A673 (cell line): ENCODE measurements at regions not wholly inside any gene's neighbourhood (a gene's known extent, or its start where the extent isn't known, plus 50 kb on each side); places are given as distances from the start of the nearest gene placed in this dataset.

ENCODE experiments used
- BruUV-seq: library from RNA; stranded (reverse); fragments of 400-500 nt; replicated peaks from 2 replicates; lab custom pipeline; 2021; lab: Mats Ljungman, UMichigan
- CTCF ChIA-PET: fragments of 300-600 bp; sonication (Branson Sonifier 250); formaldehyde crosslinking; loops from one replicate; lab custom pipeline; 2022; ENCODE audit warnings: antibody characterized with exemption; lab: Charles Lee
- POLR2A ChIA-PET: fragments of 300-600 bp; sonication (Branson Sonifier 250); formaldehyde crosslinking; loops from one replicate; lab custom pipeline; 2022; ENCODE audit warnings: antibody characterized with exemption; ENCODE audit not compliant: low non-redundant PET; lab: Charles Lee
- DNase-seq: peaks from one replicate; pipeline ENCODE4 v3.0.0-alpha.2; 2015; ENCODE audit warnings: low spot score
- H3K27ac ChIP-seq: fragments of 200-600 bp; sonication (generic); 2 replicates; pipeline ENCODE4 v1.5.1; 2016; ENCODE audit warnings: mixed run types, low read depth, mild to moderate bottlenecking, mixed read lengths, antibody characterized with exemption, low read length; ENCODE audit not compliant: poor library complexity, severe bottlenecking
- H3K27me3 ChIP-seq: fragments of 200-600 bp; sonication (generic); replicated peaks from 2 replicates; pipeline ENCODE4 v1.6.1; 2017; ENCODE audit warnings: mixed run types, low read depth, mild to moderate bottlenecking, mixed read lengths, antibody characterized with exemption, low read length; ENCODE audit not compliant: insufficient read depth, poor library complexity
- H3K36me3 ChIP-seq: fragments of 200-600 bp; sonication (generic); 2 replicates; pipeline ENCODE4 v1.6.1; 2016; ENCODE audit warnings: mixed run types, mild to moderate bottlenecking, mixed read lengths, antibody characterized with exemption, low read length; ENCODE audit not compliant: insufficient read depth, poor library complexity, severe bottlenecking
- H3K4me1 ChIP-seq: fragments of 200-600 bp; sonication (generic); 2 replicates; pipeline ENCODE4 v1.6.1; 2017; ENCODE audit warnings: mixed run types, mild to moderate bottlenecking, mixed read lengths, antibody characterized with exemption, low read length; ENCODE audit not compliant: insufficient read depth, poor library complexity, severe bottlenecking
- H3K4me3 ChIP-seq: fragments of 200-600 bp; sonication (generic); 2 replicates; pipeline ENCODE4 v1.5.1; 2016; ENCODE audit warnings: low read depth, mixed run types, mild to moderate bottlenecking, mixed read lengths, low read length; ENCODE audit not compliant: poor library complexity, severe bottlenecking
- H3K9me3 ChIP-seq: fragments of 200-600 bp; sonication (generic); 2 replicates; pipeline ENCODE4 v1.6.1; 2016; ENCODE audit warnings: mixed run types, low read depth, mild to moderate bottlenecking, mixed read lengths, antibody characterized with exemption, low read length; ENCODE audit not compliant: poor library complexity, severe bottlenecking
- EZH2 ChIP-seq: fragments of 200-600 bp; sonication (generic); IDR thresholded peaks from 2 replicates; pipeline ENCODE4 v1.6.1; 2017; ENCODE audit warnings: borderline replicate concordance, low read depth, mild to moderate bottlenecking, mixed read lengths, antibody characterized with exemption, low read length; ENCODE audit not compliant: poor library complexity, severe bottlenecking
- intact Hi-C: fragments of 100-400 bp; cut with micrococcal nuclease; formaldehyde crosslinking; loops from one replicate; pipeline ENCODE4 v1.10.0; 2022; ENCODE audit not compliant: unreplicated experiment
- TF ChIP-seq, protein P1 (sequence below): fragments of 300-800, 200-600 bp; sonication (generic); conservative IDR thresholded peaks from 2 replicates; pipeline ENCODE4 v1.5.1; 2017; ENCODE audit warnings: low read depth, mild to moderate bottlenecking, antibody characterized with exemption, low read length, moderate library complexity, mixed read lengths

DNA sequence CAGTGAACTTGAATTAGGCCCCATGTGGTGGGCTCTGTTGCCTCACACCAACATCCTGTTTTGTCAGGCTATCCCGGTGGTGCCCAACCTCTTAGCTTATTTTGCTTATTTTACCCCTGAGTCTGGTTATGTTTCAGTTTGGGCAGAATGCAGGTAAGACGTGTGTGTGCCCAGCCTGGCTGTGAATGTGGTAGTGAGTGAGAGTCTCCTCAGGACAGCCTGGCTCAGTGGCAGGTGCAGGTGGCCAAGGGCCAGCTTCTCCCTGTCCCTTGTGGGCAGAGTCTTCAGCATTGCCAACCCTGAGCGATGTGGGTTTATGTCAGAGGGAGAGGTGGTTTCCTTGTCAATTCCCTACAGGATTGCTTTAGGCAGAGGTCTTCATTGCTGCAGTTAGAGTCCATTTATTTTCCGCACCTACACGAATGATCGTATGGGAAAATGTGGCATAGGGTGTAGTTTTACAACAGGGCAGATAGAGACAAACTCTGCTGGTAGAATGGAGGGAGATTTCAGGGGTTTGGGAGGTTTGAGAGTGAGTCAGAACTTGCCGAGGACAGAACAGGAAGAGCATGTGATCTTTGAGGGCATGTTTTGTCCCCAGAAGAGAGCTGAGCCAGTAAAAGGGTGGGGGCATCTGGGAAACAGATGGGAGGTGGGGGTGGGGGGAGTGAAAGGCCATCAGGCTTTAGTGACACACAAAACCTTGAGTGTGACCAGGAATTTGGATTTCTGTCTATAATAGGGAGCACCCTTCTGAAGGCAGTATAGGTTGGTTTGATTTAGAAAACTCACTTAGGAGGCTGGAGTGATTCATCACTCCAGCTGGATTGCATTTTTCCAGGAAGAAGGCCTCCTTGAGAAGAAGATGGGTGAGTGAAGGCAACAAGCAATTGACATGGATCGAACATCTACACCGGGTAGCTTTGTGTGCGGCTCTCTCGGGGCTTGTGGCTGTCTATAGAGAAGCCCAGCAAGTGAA is 156.2 kb upstream of the CELF4 start:
- Histone ChIP-seq H3K27me3 (peaks cover 4% of the 10 kb centered on the region), H3K4me3 (no peak overlapping the region), H3K9me3 (no peaks in the 10 kb centered on the region), H3K27ac (no peak overlapping the region), H3K36me3 (no peaks in the 10 kb centered on the region), H3K4me1 (no peaks in the 10 kb centered on the region)
- ChIA-PET POLR2A (no interaction called here), CTCF (no interaction called here)
- TF ChIP-seq EZH2 = no peak
- TF ChIP-seq, protein P1, sequence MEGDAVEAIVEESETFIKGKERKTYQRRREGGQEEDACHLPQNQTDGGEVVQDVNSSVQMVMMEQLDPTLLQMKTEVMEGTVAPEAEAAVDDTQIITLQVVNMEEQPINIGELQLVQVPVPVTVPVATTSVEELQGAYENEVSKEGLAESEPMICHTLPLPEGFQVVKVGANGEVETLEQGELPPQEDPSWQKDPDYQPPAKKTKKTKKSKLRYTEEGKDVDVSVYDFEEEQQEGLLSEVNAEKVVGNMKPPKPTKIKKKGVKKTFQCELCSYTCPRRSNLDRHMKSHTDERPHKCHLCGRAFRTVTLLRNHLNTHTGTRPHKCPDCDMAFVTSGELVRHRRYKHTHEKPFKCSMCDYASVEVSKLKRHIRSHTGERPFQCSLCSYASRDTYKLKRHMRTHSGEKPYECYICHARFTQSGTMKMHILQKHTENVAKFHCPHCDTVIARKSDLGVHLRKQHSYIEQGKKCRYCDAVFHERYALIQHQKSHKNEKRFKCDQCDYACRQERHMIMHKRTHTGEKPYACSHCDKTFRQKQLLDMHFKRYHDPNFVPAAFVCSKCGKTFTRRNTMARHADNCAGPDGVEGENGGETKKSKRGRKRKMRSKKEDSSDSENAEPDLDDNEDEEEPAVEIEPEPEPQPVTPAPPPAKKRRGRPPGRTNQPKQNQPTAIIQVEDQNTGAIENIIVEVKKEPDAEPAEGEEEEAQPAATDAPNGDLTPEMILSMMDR = no peak
- intact Hi-C loops = no loop called here
- no peak for DNase-seq
- BruUV-seq = no TSS peak

DNA sequence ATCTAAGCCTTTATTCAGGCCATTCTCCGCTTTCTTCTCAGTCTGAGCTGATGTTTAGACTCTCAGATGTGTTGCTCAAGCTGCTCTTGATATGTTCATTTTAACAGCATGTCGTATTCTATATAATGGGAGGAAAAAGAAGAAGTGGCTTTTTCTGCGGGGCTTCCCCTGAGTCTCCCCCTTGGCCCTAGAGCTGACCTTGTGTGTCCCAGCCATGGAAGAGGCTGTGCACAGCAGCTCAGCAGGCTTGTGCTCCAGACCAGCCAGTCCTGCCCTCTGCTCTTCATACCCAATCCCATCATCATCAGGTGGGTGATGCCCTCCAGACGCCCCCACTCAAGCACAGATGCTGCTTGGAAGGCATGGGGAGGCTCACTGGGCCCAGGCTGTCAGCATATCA is 155.1 kb upstream of the CELF4 start:
- intact Hi-C loops = no loop called here
- POLR2A ChIA-PET = no interaction called here
- no peak for DNase-seq
- CTCF ChIA-PET = no interaction called here
- H3K4me1 ChIP-seq = no peaks in the 10 kb centered on the region
- no peaks in the 10 kb centered on the region for H3K36me3 ChIP-seq
- H3K9me3 ChIP-seq = no peaks in the 10 kb centered on the region
- TF ChIP-seq EZH2 = no peak
- TF ChIP-seq, protein P1 = no peak
- H3K27ac ChIP-seq = no peak overlapping the region
- no peak overlapping the region for H3K4me3 ChIP-seq
- peaks cover 4% of the 10 kb centered on the region for H3K27me3 ChIP-seq
- BruUV-seq = no TSS peak

DNA sequence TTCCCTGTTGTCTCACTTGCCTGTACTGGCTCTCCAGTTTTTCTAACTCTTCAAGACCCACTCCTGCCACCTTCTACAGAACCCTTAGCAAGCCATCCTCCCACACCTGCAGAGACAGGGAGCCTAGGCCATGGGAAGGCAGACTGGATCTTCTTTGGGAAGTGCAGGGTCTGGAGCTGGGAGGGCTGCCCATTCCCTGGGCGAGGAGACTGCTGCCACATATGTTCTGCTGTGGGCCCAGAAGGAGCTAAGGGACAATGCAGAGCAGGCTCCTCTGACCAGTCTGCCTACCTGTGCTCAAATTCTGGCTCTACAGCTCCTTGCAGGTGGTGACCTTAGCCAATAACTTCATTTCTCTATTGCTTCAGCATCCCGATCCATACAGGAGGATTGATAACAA is 152.1 kb upstream of the CELF4 start:
- POLR2A ChIA-PET = no interaction called here
- no peak for TF ChIP-seq EZH2
- TF ChIP-seq, protein P1 = no peak
- Histone ChIP-seq H3K9me3 (no peaks in the 10 kb centered on the region), H3K4me3 (no peak overlapping the region), H3K36me3 (no peaks in the 10 kb centered on the region), H3K4me1 (no peaks in the 10 kb centered on the region), H3K27me3 (peaks cover 4% of the 10 kb centered on the region), H3K27ac (no peak overlapping the region)
- intact Hi-C loops = no loop called here
- BruUV-seq = no TSS peak
- CTCF ChIA-PET = no interaction called here
- no peak for DNase-seq
